ENCODE measurements at regions not wholly inside any gene's neighbourhood (a gene's known extent, or its start where the extent isn't known, plus 50 kb on each side); places are given as distances from the start of the nearest gene placed in this dataset.

DNA sequence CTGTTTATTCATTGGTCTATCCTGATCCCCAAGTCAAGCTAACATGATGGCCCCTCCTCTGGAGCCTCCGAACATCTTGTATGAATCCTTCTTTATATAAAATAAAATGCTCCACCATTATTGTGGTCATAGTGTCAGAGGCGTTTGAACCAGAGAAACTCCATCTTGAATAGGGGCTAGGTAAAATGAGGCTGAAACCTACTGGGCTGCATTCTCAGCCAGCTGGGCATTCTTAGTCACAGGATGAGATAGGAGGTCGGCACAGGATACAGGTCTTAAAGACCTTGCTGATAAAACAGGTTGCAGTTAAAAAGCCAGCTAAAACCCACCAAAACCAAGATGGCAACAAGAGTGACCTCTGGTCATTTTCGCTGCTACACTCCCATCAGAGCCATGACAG, 905.8 kb upstream of the AUTS2 start:
- TF ChIP-seq, protein P1, sequence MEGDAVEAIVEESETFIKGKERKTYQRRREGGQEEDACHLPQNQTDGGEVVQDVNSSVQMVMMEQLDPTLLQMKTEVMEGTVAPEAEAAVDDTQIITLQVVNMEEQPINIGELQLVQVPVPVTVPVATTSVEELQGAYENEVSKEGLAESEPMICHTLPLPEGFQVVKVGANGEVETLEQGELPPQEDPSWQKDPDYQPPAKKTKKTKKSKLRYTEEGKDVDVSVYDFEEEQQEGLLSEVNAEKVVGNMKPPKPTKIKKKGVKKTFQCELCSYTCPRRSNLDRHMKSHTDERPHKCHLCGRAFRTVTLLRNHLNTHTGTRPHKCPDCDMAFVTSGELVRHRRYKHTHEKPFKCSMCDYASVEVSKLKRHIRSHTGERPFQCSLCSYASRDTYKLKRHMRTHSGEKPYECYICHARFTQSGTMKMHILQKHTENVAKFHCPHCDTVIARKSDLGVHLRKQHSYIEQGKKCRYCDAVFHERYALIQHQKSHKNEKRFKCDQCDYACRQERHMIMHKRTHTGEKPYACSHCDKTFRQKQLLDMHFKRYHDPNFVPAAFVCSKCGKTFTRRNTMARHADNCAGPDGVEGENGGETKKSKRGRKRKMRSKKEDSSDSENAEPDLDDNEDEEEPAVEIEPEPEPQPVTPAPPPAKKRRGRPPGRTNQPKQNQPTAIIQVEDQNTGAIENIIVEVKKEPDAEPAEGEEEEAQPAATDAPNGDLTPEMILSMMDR (IDR thresholded peaks at IDR 0.05) = no peak
- no peak for TF ChIP-seq POLR2A (IDR thresholded peaks at IDR 0.05)
